Endodermal cell (in vitro differentiated cells): ENCODE measurements at regions not wholly inside any gene's neighbourhood (a gene's known extent, or its start where the extent isn't known, plus 50 kb on each side); places are given as distances from the start of the nearest gene placed in this dataset.
"Not testable (repeated sequence)": the region's sequence is repeated elsewhere in the genome, so short reads cannot be mapped to it uniquely, and the experiment has no call there.

Experiments
- DNase-seq: peaks from one replicate; pipeline ENCODE4 v3.0.0-alpha.2; 2017
- H3K27ac ChIP-seq: 2 replicates; pipeline ENCODE4 v1.5.1; 2013; ENCODE audit warnings: mild to moderate bottlenecking, low read depth, low read length, moderate library complexity
- H3K27me3 ChIP-seq: 2 replicates; pipeline ENCODE4 v1.6.1; 2013; ENCODE audit warnings: mild to moderate bottlenecking, low read length, moderate library complexity; ENCODE audit not compliant: insufficient read depth, control insufficient read depth, poor library complexity, severe bottlenecking
- H3K36me3 ChIP-seq: 2 replicates; pipeline ENCODE4 v1.7.0; 2013; ENCODE audit warnings: mild to moderate bottlenecking, low read length, moderate library complexity; ENCODE audit not compliant: control insufficient read depth, insufficient read depth
- H3K4me1 ChIP-seq: one replicate; pipeline ENCODE4 v1.7.0; 2013; ENCODE audit warnings: low read length; ENCODE audit not compliant: control insufficient read depth, insufficient read depth
- H3K4me3 ChIP-seq: 2 replicates; pipeline ENCODE4 v1.5.1; 2013; ENCODE audit warnings: mild to moderate bottlenecking, low read length, moderate library complexity
- H3K9ac ChIP-seq: 2 replicates; pipeline ENCODE4 v1.6.1; 2013; ENCODE audit warnings: mild to moderate bottlenecking, low read length, moderate library complexity; ENCODE audit not compliant: poor library complexity, severe bottlenecking; ENCODE audit errors: extremely low read depth
- H3K9me3 ChIP-seq: 2 replicates; pipeline ENCODE4 v1.6.1; 2013; ENCODE audit warnings: mild to moderate bottlenecking, low read length, moderate library complexity; ENCODE audit not compliant: control insufficient read depth
- H3K27ac Mint-ChIP-seq: 2 replicates; pipeline ENCODE4 v1.8.0; 2020; ENCODE audit warnings: mixed read lengths
- H3K27me3 Mint-ChIP-seq: 2 replicates; pipeline ENCODE4 v1.8.0; 2021; ENCODE audit warnings: mild to moderate bottlenecking, mixed read lengths; ENCODE audit not compliant: insufficient read depth
- H3K36me3 Mint-ChIP-seq: 2 replicates; pipeline ENCODE4 v1.8.0; 2020; ENCODE audit warnings: low read depth, mixed read lengths
- H3K4me1 Mint-ChIP-seq: 2 replicates; pipeline ENCODE4 v1.8.0; 2020; ENCODE audit warnings: mixed read lengths
- H3K4me3 Mint-ChIP-seq: 2 replicates; pipeline ENCODE4 v1.8.0; 2020; ENCODE audit warnings: mild to moderate bottlenecking, moderate library complexity, mixed read lengths
- H3K9me3 Mint-ChIP-seq: 2 replicates; pipeline ENCODE4 v1.8.0; 2020; ENCODE audit warnings: mild to moderate bottlenecking, mixed read lengths
- CTCF ChIP-seq: fragments of 200-600 bp; sonication (generic); conservative IDR thresholded peaks from 2 replicates; pipeline ENCODE4 v1.5.0; 2021; ENCODE audit warnings: antibody characterized with exemption, mild to moderate bottlenecking
- WGBS, 2 experiments: methylation state at CpG; one replicate each; pipeline versions ENCODE4 v1.1.5 to v1.1.7; 2013; ENCODE audit warnings: missing lambda C conversion rate in 2 of 2, mixed read lengths in 1 of 2; ENCODE audit not compliant: insufficient coverage in 1 of 2, insufficient read length in 1 of 2; 5-methylcytosine and 5-hydroxymethylcytosine counted together

DNA sequence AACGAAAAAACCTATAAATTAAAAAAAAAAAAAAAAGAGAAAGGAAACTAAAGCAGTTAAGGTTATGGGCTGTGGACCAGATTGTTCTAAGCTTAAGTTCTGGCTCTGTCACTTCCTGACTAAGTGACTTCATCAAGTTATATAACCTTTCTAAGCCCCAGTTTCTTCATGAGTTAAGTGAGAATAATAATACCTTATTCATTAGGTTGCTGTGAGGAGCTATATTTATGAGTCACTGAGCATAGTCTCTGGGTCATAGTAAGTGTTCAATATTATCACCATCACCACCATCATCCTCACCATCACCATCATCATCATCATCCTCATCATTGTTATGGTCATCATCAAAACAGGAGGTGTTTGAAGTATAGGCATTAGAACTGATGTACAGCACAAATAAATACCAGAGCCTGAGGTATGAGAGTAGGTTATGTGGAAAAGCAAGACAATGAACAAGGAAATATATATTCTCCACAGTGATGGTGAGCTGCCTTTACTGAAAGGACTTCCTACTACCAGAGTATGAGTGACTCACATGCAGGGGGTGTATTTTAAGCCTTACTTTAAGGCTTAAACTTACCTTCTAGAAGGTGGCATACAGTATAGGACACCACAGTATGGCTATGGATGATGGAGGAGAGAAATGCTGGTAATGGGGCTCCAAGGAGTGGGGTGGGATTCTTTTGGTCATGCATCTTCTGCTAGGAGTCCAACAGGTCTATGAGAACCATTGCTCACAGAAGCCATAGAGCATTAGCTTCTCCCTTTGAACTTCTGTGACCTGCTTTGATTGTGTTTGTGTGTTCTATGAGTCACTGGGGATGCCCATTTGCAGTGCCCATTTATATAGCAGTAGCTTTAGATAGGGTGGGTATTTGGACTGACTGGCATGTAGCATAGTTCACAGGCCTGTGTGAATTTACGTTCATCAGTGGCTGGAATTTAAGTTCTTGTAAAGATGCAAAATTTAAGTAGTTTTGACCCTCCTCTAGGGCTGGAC, 104.4 kb downstream of the KLF5 start:
- no peak overlapping the region for H3K27ac Mint-ChIP-seq
- peaks cover 8% of the 10 kb centered on the region for H3K9me3 Mint-ChIP-seq
- no peak overlapping the region for H3K9ac ChIP-seq
- no peaks in the 10 kb centered on the region for H3K27me3 ChIP-seq
- H3K4me1 ChIP-seq: no peaks in the 10 kb centered on the region
- H3K36me3 ChIP-seq: no peaks in the 10 kb centered on the region
- H3K9me3 ChIP-seq: peaks cover 5% of the 10 kb centered on the region
- H3K4me1 Mint-ChIP-seq: no peaks in the 10 kb centered on the region
- H3K27me3 Mint-ChIP-seq: no peaks in the 10 kb centered on the region
- TF ChIP-seq CTCF: no peak
- no peak overlapping the region for H3K27ac ChIP-seq
- no peaks in the 10 kb centered on the region for H3K36me3 Mint-ChIP-seq
- 85% methylated on average over 1 of the region's 2 CpGs; no CpG with 5 or more reads in 1 of the 2 experiments for WGBS, 2 experiments
- no peak overlapping the region for H3K4me3 ChIP-seq
- DNase-seq: no peak
- H3K4me3 Mint-ChIP-seq: no peak overlapping the region

DNA sequence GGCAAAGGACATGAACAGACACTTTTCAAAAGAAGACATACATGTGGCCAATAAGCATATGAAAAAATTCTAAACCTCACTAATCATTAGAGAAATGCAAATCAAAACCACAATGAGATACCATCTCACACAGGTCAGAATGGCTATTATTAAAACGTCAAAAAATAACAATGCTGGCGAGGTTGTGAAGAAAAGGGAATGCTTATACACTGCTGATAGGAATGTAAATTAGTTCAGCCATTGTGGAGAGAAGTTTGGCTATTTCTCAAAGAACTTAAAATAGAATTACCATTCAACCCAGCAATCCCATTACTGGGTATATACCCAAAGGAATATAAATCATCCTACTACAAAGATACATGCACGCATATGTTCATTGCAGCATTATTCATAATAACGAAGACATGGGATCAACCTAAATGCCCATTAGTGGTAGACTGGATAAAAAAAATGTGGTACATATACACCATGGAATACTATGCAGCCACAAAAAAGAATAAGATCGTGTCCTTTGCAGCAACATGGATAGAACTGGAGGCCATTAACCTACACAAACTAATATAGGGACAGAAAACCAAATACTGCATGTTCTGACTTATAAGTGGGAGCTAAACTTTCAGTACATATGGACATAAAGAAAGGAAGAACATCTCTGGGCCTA, 101.7 kb downstream of the KLF5 start:
- not testable (repeated sequence) for H3K27me3 ChIP-seq, H3K36me3 Mint-ChIP-seq, H3K36me3 ChIP-seq, H3K9me3 ChIP-seq, H3K4me1 ChIP-seq, H3K27me3 Mint-ChIP-seq, H3K9ac ChIP-seq, H3K27ac Mint-ChIP-seq, H3K4me3 ChIP-seq, H3K27ac ChIP-seq, H3K4me3 Mint-ChIP-seq, DNase-seq, H3K4me1 Mint-ChIP-seq, H3K9me3 Mint-ChIP-seq
- 98 to 100% methylated on average over 2 to 5 of the region's 5 CpGs for WGBS, 2 experiments

- Histone ChIP-seq H3K36me3 (no peaks in the 10 kb centered on the region), H3K9me3 (peaks cover 5% of the 10 kb centered on the region), H3K9ac (no peak overlapping the region), H3K4me3 (no peak overlapping the region), H3K27ac (no peak overlapping the region), H3K4me1 (no peaks in the 10 kb centered on the region), H3K27me3 (no peaks in the 10 kb centered on the region)
- Mint-ChIP-seq H3K27ac (no peak overlapping the region), H3K36me3 (no peaks in the 10 kb centered on the region), H3K4me1 (no peaks in the 10 kb centered on the region), H3K27me3 (no peaks in the 10 kb centered on the region), H3K4me3 (no peak overlapping the region), H3K9me3 (peaks cover 8% of the 10 kb centered on the region)
- no peak for TF ChIP-seq CTCF
- no peak for DNase-seq
These were observed 100.0 kb downstream of the KLF5 start for GRCh38 chr13:73158851-73159250.
